Heart left ventricle (tissue), 13 donors: ENCODE measurements at regions not wholly inside any gene's neighbourhood (a gene's known extent, or its start where the extent isn't known, plus 50 kb on each side); places are given as distances from the start of the nearest gene placed in this dataset.

Experiments
- CTCF ChIP-seq, 12 donors: fragments of 200-600 bp; sonication (generic) in 4 of 12; IDR thresholded peaks; one replicate each; pipeline versions ENCODE4 v1.5.0 to v1.8.0; 2018 to 2022; ENCODE audit warnings: antibody characterized with exemption in 12 of 12, mild to moderate bottlenecking in 5 of 12
- POLR2A ChIP-seq, 2 donors: fragments of 450-650 bp; IDR thresholded peaks; one replicate each; pipeline ENCODE4 v1.6.1; 2017; ENCODE audit warnings: antibody characterized with exemption in 2 of 2, mild to moderate bottlenecking in 2 of 2, moderate library complexity in 2 of 2
- donor health status: ischemic (EF 13 %, LVEDD 7.1; RV severe dilation, severe dysfunction).
- donor health status: DM: no; HTN: yes; CAD: no.
- donor health status: DM: no; HTN: no; CAD: no.
- donor health status: ischemic (EF 25% LVEDD 6.9; RV normal size, moderate dysfunction).
- donor health status: ischemic (EF 25% LVEDD 5.7; RV mildly dilated, moderate dysfunction).
- donor health status: ischemic (EF 35%, LVEDD 5.7; RV mildly dilated, moderate dysfunction).
- donor health status: nonischemic (EF 11% LVEDD 7.7; RV severe dilation, severe dysfunction).
- donor health status: DM: yes; HTN: yes; CAD: no.
- donor health status: PGD.
- donor health status: ischemic (EF 29% LVEDD 5.4; RV normal size, mild dysfunction).
- donor health status: nonischemic (EF 23%, LVEDD 6.1; RV moderate dilation, normal function).

- TF ChIP-seq CTCF (IDR thresholded peaks at IDR 0.05) = no peak
- TF ChIP-seq POLR2A (IDR thresholded peaks at IDR 0.05) = no peak
Observed at GRCh38 chrY:12559007-12559406, 142.0 kb upstream of the USP9Y start.
